ENCODE measurements at regions not wholly inside any gene's neighbourhood (a gene's known extent, or its start where the extent isn't known, plus 50 kb on each side); places are given as distances from the start of the nearest gene placed in this dataset.

GRCh38 chr11:104369761-104370160, 205.8 kb upstream of the PDGFD start:
- in situ Hi-C loops (cut with HindIII; ENCODE audit: low sequenced_read_pairs): no loop called here

- in situ Hi-C loops (cut with HindIII; ENCODE audit: low sequenced_read_pairs): no loop called here
Measured at GRCh38 chr11:104366321-104366734, 202.4 kb upstream of the PDGFD start.

GRCh38 chr11:104365676-104366075, 201.7 kb upstream of the PDGFD start:
- in situ Hi-C loops (cut with HindIII; ENCODE audit: low sequenced_read_pairs): no loop called here

GRCh38 chr11:104361975-104362374, 198.0 kb upstream of the PDGFD start:
- in situ Hi-C loops (cut with HindIII; ENCODE audit: low sequenced_read_pairs): no loop called here

- in situ Hi-C loops (cut with HindIII; ENCODE audit: low sequenced_read_pairs): no loop called here
Measured at GRCh38 chr11:104352036-104352435, 188.1 kb upstream of the PDGFD start.

- in situ Hi-C loops (cut with HindIII; ENCODE audit: low sequenced_read_pairs): no loop called here
Measured at GRCh38 chr11:104343578-104343977, 179.6 kb upstream of the PDGFD start.

- in situ Hi-C loops (cut with HindIII; ENCODE audit: low sequenced_read_pairs): no loop called here
Measured at GRCh38 chr11:104340590-104340989, 176.6 kb upstream of the PDGFD start.

GRCh38 chr11:104339380-104339831, 175.5 kb upstream of the PDGFD start:
- in situ Hi-C loops (cut with HindIII; ENCODE audit: low sequenced_read_pairs): no loop called here

GRCh38 chr11:104338186-104338585, 174.2 kb upstream of the PDGFD start:
- in situ Hi-C loops (cut with HindIII; ENCODE audit: low sequenced_read_pairs): no loop called here

- in situ Hi-C loops (cut with HindIII; ENCODE audit: low sequenced_read_pairs): no loop called here
Measured at GRCh38 chr11:104337273-104337672, 173.3 kb upstream of the PDGFD start.

- in situ Hi-C loops (cut with HindIII; ENCODE audit: low sequenced_read_pairs): loop anchor here (5.0 kb wide), 1 partner anchor 42 kb away; no protein-coding TSS in a partner anchor
Measured at GRCh38 chr11:104333977-104334376, 170.0 kb upstream of the PDGFD start.

GRCh38 chr11:104332110-104332509, 168.2 kb upstream of the PDGFD start:
- in situ Hi-C loops (cut with HindIII; ENCODE audit: low sequenced_read_pairs): loop anchor here (5.0 kb wide), 1 partner anchor 40 kb away; no protein-coding TSS in a partner anchor

- in situ Hi-C loops (cut with HindIII; ENCODE audit: low sequenced_read_pairs): no loop called here
Measured at GRCh38 chr11:104329078-104329665, 165.2 kb upstream of the PDGFD start.

GRCh38 chr11:104328512-104328907, 164.6 kb upstream of the PDGFD start:
- in situ Hi-C loops (cut with HindIII; ENCODE audit: low sequenced_read_pairs): no loop called here

GRCh38 chr11:104327861-104328511, 164.0 kb upstream of the PDGFD start:
- in situ Hi-C loops (cut with HindIII; ENCODE audit: low sequenced_read_pairs): no loop called here

GRCh38 chr11:104325093-104325492, 161.1 kb upstream of the PDGFD start:
- in situ Hi-C loops (cut with HindIII; ENCODE audit: low sequenced_read_pairs): no loop called here

GRCh38 chr11:104324276-104324675, 160.3 kb upstream of the PDGFD start:
- in situ Hi-C loops (cut with HindIII; ENCODE audit: low sequenced_read_pairs): no loop called here

GRCh38 chr11:104323841-104324240, 159.9 kb upstream of the PDGFD start:
- in situ Hi-C loops (cut with HindIII; ENCODE audit: low sequenced_read_pairs): no loop called here

- in situ Hi-C loops (cut with HindIII; ENCODE audit: low sequenced_read_pairs): no loop called here
Measured at GRCh38 chr11:104322696-104323095, 158.7 kb upstream of the PDGFD start.

GRCh38 chr11:104320956-104321355, 157.0 kb upstream of the PDGFD start:
- in situ Hi-C loops (cut with HindIII; ENCODE audit: low sequenced_read_pairs): no loop called here

- in situ Hi-C loops (cut with HindIII; ENCODE audit: low sequenced_read_pairs): no loop called here
Measured at GRCh38 chr11:104320097-104320496, 156.2 kb upstream of the PDGFD start.

- in situ Hi-C loops (cut with HindIII; ENCODE audit: low sequenced_read_pairs): no loop called here
Measured at GRCh38 chr11:104319396-104319795, 155.4 kb upstream of the PDGFD start.

Measured in endothelial cell of hepatic sinusoid (primary cell).